GM12878 (cell line): ENCODE measurements at regions not wholly inside any gene's neighbourhood (a gene's known extent, or its start where the extent isn't known, plus 50 kb on each side); places are given as distances from the start of the nearest gene placed in this dataset.

Experiments used
- ATAC-seq: fragments of 200-7000 bp; cut with Tn5 transposase; 3 replicates; pipeline ENCODE4 v1.9.1; 2020; ENCODE audit warnings: mild to moderate bottlenecking, moderate library complexity
- BruUV-seq: library from RNA; stranded (reverse); fragments of 400-500 nt; replicated peaks from 2 replicates; lab custom pipeline; 2021; lab: Mats Ljungman, UMichigan
- CTCF ChIA-PET: fragments of 300-600 bp; sonication (Branson Sonifier 250); formaldehyde crosslinking; extraction: SDS; loops from one replicate; lab custom pipeline; 2021; ENCODE audit warnings: inconsistent platforms; lab: Yijun Ruan, JAX
- POLR2A ChIA-PET: fragments of 350-600 bp; formaldehyde crosslinking; extraction: SDS; loops from one replicate; lab custom pipeline; 2021; ENCODE audit warnings: inconsistent platforms; lab: Charles Lee
- RAD21 ChIA-PET: fragments of 300-600 bp; sonication (Branson Sonifier 250); formaldehyde crosslinking; loops from one replicate; lab custom pipeline; 2023; ENCODE audit warnings: antibody characterized with exemption; ENCODE audit not compliant: unreplicated experiment; lab: Charles Lee
- SMC1A ChIA-PET: fragments of 300-600 bp; sonication (Branson Sonifier 250); formaldehyde crosslinking; loops from one replicate; lab custom pipeline; 2023; ENCODE audit not compliant: unreplicated experiment, uncharacterized antibody; lab: Charles Lee
- DNase-seq: peaks from one replicate; pipeline ENCODE4 v3.0.0-alpha.2; 2011; ENCODE audit warnings: low read depth, low spot score
- FAIRE-seq: peaks from 3 replicates; lab custom pipeline; 2011; peaks lifted over from hg19 to GRCh38; lab: Jason Lieb, UNC
- H2AFZ ChIP-seq: 2 replicates; pipeline ENCODE4 v1.6.0; 2011; ENCODE audit warnings: low read depth, low read length, control low read depth; ENCODE audit not compliant: control insufficient read depth
- H3K27ac ChIP-seq: 2 replicates; pipeline ENCODE4 v1.5.1; 2011; ENCODE audit warnings: control low read depth; ENCODE audit not compliant: control insufficient read depth, insufficient read depth
- H3K27me3 ChIP-seq, 2 experiments: replicated peaks in 1 of 2; 2 replicates each; pipeline versions ENCODE4 v1.6.0 to v1.6.1; 2011; ENCODE audit warnings: low read length in 1 of 2; ENCODE audit not compliant: control insufficient read depth in 2 of 2, insufficient read depth in 2 of 2
- H3K36me3 ChIP-seq, 2 experiments: 2 replicates each; pipeline ENCODE4 v1.5.1; 2011; ENCODE audit warnings: low read length in 1 of 2; ENCODE audit not compliant: control insufficient read depth in 2 of 2, insufficient read depth in 2 of 2
- H3K4me1 ChIP-seq: 2 replicates; pipeline ENCODE4 v1.6.1; 2011; ENCODE audit warnings: mild to moderate bottlenecking, low read length, moderate library complexity, mixed read lengths; ENCODE audit not compliant: control insufficient read depth, insufficient read depth
- H3K4me2 ChIP-seq: 2 replicates; pipeline ENCODE4 v1.6.0; 2011; ENCODE audit warnings: control low read depth; ENCODE audit not compliant: control insufficient read depth, insufficient read depth
- H3K4me3 ChIP-seq: fragments of 200-600 bp; sonication (generic); 2 replicates; pipeline ENCODE4 v1.5.1; 2016
- H3K79me2 ChIP-seq: 2 replicates; pipeline ENCODE4 v1.6.0; 2011; ENCODE audit warnings: low read length; ENCODE audit not compliant: control insufficient read depth, insufficient read depth
- H3K9ac ChIP-seq: 2 replicates; pipeline ENCODE4 v1.8.0; 2011; ENCODE audit warnings: low read length, control low read depth, mixed read lengths; ENCODE audit not compliant: control insufficient read depth, insufficient read depth
- H3K9me3 ChIP-seq: replicated peaks from 3 replicates; pipeline ENCODE4 v1.5.1; 2011; ENCODE audit warnings: mild to moderate bottlenecking, low read length; ENCODE audit not compliant: control insufficient read depth, insufficient read depth
- H4K20me1 ChIP-seq: 2 replicates; pipeline ENCODE4 v1.6.0; 2011; ENCODE audit not compliant: control insufficient read depth, insufficient read depth
- E4F1 ChIP-seq: fragments of 450-650 bp; IDR thresholded peaks from 2 replicates; pipeline ENCODE4 v1.6.1; 2018; ENCODE audit warnings: borderline replicate concordance, mild to moderate bottlenecking; ENCODE audit not compliant: partially characterized antibody
- EGR1 ChIP-seq, 2 experiments: IDR thresholded peaks; 1 replicate in 1 of 2; 2 replicates in 1 of 2; pipeline ENCODE4 v1.6.1; 2011 to 2012; ENCODE audit warnings: low read depth in 2 of 2, low read length in 2 of 2, borderline replicate concordance in 1 of 2, mild to moderate bottlenecking in 1 of 2, moderate library complexity in 1 of 2
- HDGF ChIP-seq: fragments of 450-650 bp; IDR thresholded peaks from 2 replicates; pipeline ENCODE4 v1.6.1; 2016; ENCODE audit warnings: antibody characterized with exemption
- NFIC ChIP-seq: IDR thresholded peaks from 2 replicates; pipeline ENCODE4 v1.6.1; 2012; ENCODE audit warnings: low read depth, mild to moderate bottlenecking, inconsistent platforms, low read length, moderate library complexity
- WGBS: methylation state at CpG from one replicate; pipeline ENCODE4 v1.1.6; 2016; ENCODE audit warnings: low lambda C conversion rate; ENCODE audit not compliant: insufficient replicate concordance, insufficient coverage; ENCODE audit errors: missing lambda C conversion rate; 5-methylcytosine and 5-hydroxymethylcytosine counted together
- in situ Hi-C: fragments of 300-500 bp; cut with MboI; formaldehyde crosslinking; loops from 9 replicates; pipeline ENCODE4 v1.14.3; 2018; ENCODE audit warnings: mixed read lengths
- intact Hi-C: fragments of 100-400 bp; cut with micrococcal nuclease; formaldehyde crosslinking; loops from one replicate; pipeline ENCODE4 v1.14.2; 2022; ENCODE audit not compliant: unreplicated experiment

- no peak overlapping the region for H2AFZ ChIP-seq
- no peak overlapping the region for H3K9ac ChIP-seq
- POLR2A ChIA-PET, result interaction anchor here (0.7 kb wide), 1 partner anchor 10 kb away, joined by 3 read pairs; no protein-coding TSS in a partner anchor
- no peak for FAIRE-seq
- H3K9me3 ChIP-seq, result no peaks in the 10 kb centered on the region; the same call in 2 of the 3 replicates
- RAD21 ChIA-PET, result no interaction called here
- CTCF ChIA-PET, result no interaction called here
- BruUV-seq, result no TSS peak
- H4K20me1 ChIP-seq, result no peaks in the 10 kb centered on the region
- no peaks in the 10 kb centered on the region for H3K4me1 ChIP-seq
- DNase-seq, result no peak
- in situ Hi-C loops, result no loop called here
- intact Hi-C loops, result no loop called here
- H3K4me3 ChIP-seq, result no peak overlapping the region
- 28% methylated on average over 8 of the region's 8 CpGs for WGBS
- H3K27ac ChIP-seq, result no peak overlapping the region
- no peak overlapping the region for H3K4me2 ChIP-seq
- ATAC-seq, result no peak; the same call in 2 of the 3 replicates
- SMC1A ChIA-PET, result interaction anchor here (1.2 kb wide), 1 partner anchor 9 kb away, joined by 3 read pairs; no protein-coding TSS in a partner anchor
- no peaks in the 10 kb centered on the region for H3K79me2 ChIP-seq
- TF ChIP-seq EGR1 (IDR thresholded peaks at IDR 0.05; ENCODE audit: borderline replicate concordance in 1 of 2, low read depth in 2 of 2, low read length in 2 of 2) (no peak), NFIC (no peak), E4F1 (no peak), HDGF (no peak)
- H3K27me3 ChIP-seq, result no peaks in the 10 kb centered on the region
- no peaks in the 10 kb centered on the region for H3K36me3 ChIP-seq
Observed at GRCh38 chr10:4053940-4054339, 268.9 kb upstream of the KLF6 start.
